NCI-H345 treated with DMSO at 0.1 percent for 48 hours (cell line): ENCODE measurements at regions not wholly inside any gene's neighbourhood (a gene's known extent, or its start where the extent isn't known, plus 50 kb on each side); places are given as distances from the start of the nearest gene placed in this dataset.

Experiments used
- DNase-seq: peaks from one replicate; lab custom pipeline; 2025; ENCODE audit not compliant: unreplicated experiment; lab: John Stamatoyannopoulos, UW

DNA sequence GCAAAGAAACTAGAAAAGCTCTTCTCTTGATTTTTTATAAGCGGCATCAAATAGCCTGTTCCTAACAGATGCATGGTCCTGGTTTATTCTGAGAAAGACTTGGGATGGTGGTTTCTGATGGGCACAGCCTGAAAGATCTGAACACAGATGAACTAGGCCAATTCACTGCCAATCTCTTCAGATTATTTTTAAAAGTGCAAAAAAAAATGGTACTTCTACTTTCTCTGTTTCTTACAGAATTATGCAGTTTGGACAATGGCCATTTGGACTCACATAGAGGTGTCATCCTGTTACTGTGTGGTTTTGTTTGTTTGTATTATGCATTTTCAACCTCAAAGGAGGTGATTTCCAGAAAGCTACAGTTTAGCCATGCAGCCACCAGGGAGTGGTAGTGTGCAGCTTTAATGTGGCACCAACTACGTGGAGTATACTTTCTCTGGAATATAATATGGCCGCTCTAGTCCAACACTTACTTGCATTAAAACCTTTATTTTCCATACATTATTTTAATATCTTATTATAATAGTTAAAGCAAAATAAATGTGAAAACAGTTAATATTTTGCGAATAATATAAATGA is 469.8 kb upstream of the KIRREL3 start:
- no peak for DNase-seq

GRCh38 chr11:127464325-127464724 is 463.8 kb upstream of the KIRREL3 start:
- DNase-seq, result no peak

DNA sequence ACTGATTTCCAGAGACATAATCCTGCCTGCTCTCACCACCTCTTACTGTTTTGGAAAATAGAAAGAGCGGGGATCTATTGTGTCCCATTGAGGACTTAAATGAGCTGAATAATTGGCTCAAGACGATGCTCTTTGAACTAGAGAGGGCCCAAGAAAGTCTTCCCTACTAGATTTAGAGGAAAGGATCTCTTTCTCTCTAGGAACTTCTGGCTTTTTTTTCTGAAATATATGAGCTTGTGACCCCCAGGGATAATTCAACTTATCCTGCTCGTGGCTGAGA is 461.4 kb upstream of the KIRREL3 start:
- DNase-seq, result no peak

DNA sequence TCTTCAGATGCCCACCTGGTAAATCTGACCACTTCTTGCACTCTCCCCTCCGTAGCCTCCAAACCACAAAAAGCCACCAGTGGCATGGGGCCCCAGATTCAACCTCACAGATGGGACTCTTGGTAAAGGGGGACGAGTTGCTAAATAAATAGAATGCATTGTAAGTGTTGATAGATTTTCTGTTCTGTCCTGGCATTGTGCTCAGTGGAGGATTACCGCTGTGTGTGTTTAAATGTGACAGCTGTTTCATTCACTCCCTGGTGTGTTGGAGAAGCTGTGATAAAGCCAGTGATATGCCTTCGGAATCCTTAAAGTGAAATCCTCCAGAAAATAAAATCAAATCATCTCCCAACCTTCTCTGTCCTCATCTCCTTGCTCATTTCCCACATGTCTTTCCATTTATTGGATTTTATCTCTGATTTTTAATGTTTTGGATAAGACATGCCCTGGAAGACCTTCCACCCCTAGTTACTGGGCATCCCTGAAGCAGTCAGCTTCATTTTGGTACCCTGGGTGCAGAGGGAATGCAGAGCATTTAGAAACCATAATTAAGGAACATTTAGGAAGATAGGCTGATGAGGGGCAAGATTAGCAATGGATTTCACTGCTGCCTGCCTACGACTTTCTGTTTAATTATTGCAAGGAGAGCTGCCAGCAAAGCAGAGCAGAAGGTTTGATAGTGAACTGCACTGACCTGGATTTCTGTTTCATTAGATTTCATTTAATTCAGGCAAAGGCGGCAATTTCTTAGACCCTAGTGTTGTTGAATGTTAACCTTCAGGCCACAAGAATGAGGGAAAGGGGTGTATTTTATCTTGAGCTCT is 460.9 kb upstream of the KIRREL3 start:
- peak; percentile 82 for DNase-seq

DNA sequence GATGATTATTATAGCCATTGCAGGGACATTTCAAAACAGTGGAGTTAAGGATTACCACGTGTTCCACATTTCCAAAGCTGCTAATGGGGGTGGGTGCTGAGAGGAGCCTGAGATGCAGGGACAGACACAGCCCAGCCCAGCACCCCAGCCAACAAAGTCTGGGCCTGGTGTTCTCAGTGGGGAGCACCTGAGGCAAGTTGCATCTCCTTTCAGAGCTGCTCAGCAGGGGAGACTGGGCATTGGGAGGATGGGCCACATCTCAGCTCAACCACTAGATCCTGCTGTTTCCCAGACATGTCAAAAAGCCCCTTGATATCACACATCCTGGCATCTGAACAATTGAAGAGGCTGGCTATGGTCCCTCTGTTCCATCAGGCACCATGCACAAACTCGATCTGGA is 458.0 kb upstream of the KIRREL3 start:
- DNase-seq, result peak; percentile 55

DNA sequence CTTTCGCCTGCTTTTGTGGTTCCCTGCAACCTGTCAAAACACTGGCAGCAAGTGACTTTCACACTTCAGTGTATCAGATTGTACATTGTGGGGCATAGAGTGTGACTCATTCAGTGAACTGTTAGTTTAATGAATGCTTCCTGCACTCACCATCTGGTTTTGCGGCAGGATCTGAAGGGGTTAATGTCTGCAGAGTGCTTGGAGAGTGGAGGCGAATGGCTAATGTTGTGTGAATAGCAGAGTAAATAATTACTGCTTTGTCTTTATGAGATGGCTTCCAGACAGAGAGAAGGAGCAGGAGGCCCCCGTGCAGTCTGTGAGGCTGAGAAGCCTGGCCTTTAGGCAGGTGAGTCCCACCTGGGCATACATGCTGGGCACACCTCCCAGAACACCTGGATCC is 454.3 kb upstream of the KIRREL3 start:
- peak; percentile 77 for DNase-seq

GRCh38 chr11:127452533-127452932 is 452.0 kb upstream of the KIRREL3 start:
- DNase-seq, result no peak

DNA sequence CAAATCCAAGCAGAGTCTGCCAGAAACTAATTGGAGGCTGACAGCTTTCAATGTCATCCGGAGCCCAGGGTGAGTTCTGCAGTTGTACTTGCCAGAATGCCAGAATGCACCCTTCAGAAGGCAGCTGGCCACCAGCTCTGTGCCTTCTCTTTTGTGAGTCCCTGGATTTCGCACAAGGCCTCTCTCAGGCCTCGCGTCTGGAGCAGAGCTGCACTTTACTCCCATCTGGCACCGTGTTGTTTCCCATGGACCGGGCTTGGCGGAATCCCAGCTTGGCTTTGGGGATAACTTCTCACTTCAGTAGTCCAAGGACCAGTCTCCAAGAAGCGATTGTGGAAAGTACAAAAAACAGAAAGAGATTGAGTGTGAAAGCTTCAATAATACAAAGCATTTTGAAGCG is 451.3 kb upstream of the KIRREL3 start:
- no peak for DNase-seq

GRCh38 chr11:127448101-127448500 is 447.5 kb upstream of the KIRREL3 start:
- no peak for DNase-seq

GRCh38 chr11:127445476-127445875 is 444.9 kb upstream of the KIRREL3 start:
- no peak for DNase-seq

GRCh38 chr11:127443297-127443696 is 442.7 kb upstream of the KIRREL3 start:
- DNase-seq, result no peak

DNA sequence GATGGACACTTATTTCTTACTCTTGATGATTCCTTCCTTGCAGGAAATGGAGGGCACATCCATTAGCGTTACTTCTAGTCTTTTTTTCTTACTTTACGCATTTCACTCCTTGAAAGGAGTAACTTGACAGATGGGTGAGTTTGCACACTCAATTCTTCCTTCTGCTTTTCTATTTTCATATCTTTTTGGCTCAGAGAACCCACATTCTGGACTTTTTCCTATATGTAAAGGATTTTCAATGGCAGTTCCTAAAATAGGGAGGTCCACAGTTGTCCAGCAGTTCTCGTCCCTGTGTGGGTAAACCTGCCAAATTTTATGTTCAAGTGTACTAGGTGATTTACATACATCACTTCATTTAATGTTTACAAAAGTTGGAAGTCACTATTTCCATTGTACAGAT is 440.0 kb upstream of the KIRREL3 start:
- no peak for DNase-seq

DNA sequence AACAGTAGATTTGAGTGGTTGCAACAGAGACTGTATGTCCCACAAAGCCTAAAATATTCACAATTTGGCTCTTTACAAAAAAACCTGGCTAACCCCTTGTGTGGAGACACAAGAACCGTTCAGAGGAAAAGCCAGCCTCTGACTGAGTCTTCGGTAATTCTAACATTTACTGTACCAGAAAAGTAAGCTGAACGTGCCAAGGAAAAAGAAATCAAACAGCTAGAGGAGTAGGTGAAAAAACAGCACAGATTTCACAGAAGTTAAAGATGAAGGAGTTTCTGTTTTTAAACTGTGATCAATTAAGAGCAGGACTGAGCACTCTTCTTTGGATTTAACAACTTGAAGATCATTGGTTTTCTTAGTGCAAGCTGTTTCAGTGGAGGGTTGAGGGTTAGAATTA is 424.7 kb upstream of the KIRREL3 start:
- no peak for DNase-seq

- DNase-seq, result no peak
These were observed 424.1 kb upstream of the KIRREL3 start for GRCh38 chr11:127424661-127425060.

GRCh38 chr11:127420139-127420538 is 419.6 kb upstream of the KIRREL3 start:
- DNase-seq, result no peak

DNA sequence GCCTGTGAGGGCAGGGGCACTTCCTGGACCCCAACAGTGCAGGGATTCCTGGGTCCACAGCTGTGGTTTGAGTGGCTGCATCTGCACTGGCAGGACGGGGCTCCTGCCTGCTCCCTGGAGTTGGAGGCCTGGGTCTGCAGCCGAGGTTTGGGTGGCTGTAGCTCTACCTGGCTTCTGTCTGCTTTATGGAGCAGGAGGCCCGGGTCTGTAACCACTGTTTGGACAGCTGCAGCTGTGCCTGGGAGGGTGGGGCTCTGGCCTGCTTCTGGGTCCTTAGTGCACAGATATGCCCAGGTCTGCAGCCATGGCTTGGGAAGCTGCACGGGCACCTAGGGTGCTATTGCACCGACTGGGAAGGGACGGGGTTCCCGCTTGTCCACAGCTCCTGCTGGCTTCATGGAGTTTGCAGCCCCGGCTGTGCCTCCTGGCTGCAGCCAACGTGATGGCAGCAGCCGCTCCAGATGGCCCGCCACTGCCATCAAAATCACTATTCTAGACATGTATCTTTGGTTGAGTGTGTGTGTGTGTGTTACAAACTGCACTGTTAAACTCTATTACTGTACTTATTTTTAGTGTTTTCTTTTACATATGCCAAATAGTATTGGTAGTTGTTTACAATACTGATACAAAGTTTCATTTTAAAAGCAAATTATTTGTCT is 412.3 kb upstream of the KIRREL3 start:
- no peak for DNase-seq

DNA sequence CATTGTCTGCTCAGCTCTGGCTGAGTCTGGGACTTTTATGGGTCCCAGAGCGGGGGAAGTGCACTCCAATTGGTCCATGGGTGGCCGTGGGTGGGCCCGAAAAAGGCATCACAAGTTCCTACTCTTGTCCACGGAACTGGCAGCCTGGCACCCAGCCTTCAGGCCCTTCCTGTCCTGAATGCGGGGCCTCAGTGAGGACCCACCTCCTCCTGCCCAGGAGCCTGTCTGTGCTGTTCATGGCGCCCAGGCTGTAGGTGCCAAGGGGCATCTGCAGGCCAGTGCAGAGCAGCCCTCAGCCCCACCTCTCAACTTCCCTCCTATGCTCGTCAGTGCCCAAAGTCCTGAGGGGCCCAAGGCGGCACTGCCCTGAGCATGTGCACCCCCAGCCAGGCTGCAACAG is 411.7 kb upstream of the KIRREL3 start:
- no peak for DNase-seq

- no peak for DNase-seq
These were observed 410.7 kb upstream of the KIRREL3 start for GRCh38 chr11:127411283-127411682.

DNA sequence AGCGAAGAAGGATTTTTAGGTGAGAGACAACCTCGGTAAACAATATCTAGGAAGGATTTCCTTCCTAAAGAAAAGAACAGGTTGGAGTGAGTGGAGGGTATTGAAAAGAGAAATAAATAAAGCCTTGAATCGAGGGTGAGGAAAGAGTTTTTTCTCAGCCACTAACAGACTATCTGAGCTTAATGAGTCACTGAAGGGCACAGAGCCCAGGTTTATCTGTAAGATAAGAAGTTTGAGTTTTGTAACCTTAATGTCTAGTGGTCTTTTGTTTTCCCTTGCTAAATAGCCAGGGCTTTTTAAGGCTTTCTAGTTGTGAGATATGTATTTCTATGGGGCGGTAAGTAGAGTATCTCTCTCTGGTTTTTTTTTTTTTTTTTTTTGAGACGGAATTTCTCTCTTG is 394.5 kb upstream of the KIRREL3 start:
- DNase-seq, result no peak

- DNase-seq, result no peak
These were observed 393.0 kb upstream of the KIRREL3 start for GRCh38 chr11:127393460-127393997.

DNA sequence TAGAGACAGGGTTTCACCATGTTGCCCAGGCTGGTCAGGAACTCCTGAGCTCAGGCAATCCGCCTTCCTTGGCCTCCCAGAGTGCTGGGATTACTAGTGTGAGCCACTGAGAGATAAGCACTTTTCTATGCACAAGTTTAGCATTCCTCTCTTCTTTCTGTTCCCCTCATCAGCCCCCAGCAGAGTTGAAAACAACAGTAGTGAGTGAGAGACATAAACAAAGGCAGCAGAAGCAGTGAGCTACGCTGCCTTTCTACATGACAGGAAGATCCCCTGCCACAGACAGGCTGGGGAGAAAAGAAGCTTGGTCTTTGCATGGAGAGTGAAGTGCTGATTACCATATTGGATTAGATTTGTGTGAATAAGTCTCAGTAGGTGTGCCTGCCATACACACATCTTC is 392.0 kb upstream of the KIRREL3 start:
- no peak for DNase-seq

DNA sequence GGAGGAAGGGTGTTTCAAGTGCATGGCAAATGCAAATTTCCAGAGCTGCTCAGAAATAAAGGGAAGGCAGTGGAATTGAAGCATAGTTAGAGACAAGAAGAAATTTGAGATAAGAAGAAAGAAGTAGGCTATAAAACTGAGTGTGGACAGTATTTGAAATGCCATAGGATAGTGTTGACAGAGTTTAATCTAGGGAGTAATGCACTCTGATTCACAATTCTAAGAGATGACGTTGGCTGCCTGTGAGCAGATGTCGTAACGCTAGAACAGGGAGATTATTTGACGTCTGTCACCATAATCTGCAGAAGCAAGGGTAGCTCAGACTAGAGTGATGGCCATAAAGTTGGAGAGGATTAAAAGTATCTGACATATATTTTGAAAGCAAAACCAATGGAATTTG is 389.9 kb upstream of the KIRREL3 start:
- DNase-seq, result no peak
